Right ventricle myocardium inferior (tissue), 1 donor: ENCODE measurements at regions not wholly inside any gene's neighbourhood (a gene's known extent, or its start where the extent isn't known, plus 50 kb on each side); places are given as distances from the start of the nearest gene placed in this dataset.
"Not testable (repeated sequence)": the region's sequence is repeated elsewhere in the genome, so short reads cannot be mapped to it uniquely, and the experiment has no call there.

Source experiments
- ATAC-seq: fragments of 200-7000 bp; cut with Tn5 transposase; one replicate; pipeline ENCODE4 v1.9.1; 2020; ENCODE audit warnings: mild to moderate bottlenecking, moderate library complexity
- DNase-seq: peaks from one replicate; pipeline ENCODE4 v3.0.0; 2021; ENCODE audit errors: missing footprints
- intact Hi-C: fragments of 100-400 bp; cut with DNase I; formaldehyde crosslinking; loops from one replicate; pipeline ENCODE4 v1.11.0; 2022
- donor health status: DM: no; HTN: yes; CAD: no; lungs with severe emphysema.

DNA sequence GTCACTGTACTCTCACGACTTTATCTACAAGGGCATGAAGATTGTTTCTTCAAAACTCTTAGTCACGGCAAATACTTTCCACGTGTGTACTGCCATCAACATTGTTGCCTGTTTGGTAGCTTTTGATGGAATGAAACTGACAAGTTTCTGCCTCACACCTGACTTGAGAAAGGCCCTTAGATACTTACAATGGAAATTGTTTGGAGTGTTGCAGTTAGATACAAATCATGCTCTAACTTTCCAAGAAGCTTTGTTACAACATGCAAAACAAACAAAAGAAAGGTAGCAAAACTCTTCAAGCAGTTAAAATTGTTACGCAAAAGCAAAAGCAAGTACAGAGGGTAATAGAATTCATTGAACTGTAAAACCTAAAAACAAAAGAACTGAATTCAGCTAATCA, 91.1 kb upstream of the TLE4 start:
- ATAC-seq, result no peak
- no peak for DNase-seq
- intact Hi-C loops, result no loop called here

DNA sequence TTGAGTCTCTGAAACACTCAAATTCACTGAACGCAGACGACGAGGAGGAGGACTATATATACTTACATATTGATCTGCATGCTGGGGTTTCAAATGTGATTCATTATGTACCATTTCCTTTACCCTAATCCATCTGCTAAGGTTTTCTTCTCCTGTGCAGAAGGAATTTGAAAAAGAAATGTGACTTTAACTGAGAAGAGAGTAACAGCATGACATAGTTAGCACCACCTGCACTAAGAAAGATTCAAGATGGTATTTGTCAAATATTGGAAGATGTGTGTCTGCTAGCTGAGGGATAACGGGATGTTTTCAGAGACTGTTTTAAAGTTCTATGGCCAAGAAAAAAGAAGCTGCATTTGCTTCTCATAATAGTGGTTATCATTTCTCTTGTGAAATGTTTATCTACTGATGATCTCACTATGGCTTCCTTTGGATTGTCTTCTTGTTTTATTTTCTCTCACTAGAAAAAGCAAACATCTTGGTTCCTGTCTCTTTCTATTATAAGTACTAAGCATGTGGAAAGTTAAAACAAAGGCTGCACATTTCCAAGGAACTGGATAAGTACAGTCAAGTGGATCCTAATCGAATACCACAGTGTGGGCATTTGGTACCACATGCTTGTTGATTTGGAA, 89.8 kb upstream of the TLE4 start:
- DNase-seq (no peak), ATAC-seq (no peak)
- intact Hi-C loops, result no loop called here

GRCh38 chr9:79485258-79485657, 86.5 kb upstream of the TLE4 start:
- intact Hi-C loops, result no loop called here
- no peak for ATAC-seq
- DNase-seq, result no peak

DNA sequence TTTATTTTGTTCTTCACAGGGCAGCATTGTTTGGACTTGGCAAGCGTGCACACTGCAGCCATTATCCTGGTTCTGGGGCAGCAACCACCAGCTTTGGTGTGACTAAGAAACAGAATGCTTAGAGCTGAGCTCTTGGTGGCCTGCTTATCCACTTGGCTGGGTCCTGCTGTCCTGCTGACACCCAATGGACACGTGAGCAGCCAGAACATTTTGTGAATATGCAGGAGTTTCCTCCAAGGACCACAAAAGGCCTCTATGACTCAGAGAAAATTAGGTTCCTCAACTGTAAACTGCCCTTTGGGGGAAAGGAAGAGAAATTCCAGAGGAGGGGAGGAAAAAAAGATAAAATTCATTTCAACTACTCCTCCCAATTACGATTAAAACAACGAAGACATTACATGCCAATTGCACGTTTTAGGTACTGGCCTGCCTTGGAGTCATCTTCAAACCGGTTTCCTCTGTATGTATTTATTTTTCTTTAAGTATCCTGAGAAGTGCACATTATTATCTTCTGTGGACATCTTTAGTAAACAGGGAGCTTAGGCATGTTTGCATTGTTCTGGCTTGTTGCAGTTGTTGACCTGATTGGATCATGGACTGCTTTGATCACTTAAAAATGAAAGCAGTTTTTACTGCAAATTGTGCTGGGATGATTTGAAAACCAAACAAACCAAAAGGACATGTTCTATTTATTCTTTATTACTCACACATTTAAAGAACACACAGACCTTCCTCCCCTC, 82.3 kb upstream of the TLE4 start:
- intact Hi-C loops, result no loop called here
- ATAC-seq (peak; percentile 72), DNase-seq (no peak)

- DNase-seq (no peak), ATAC-seq (no peak)
- intact Hi-C loops, result no loop called here
These were observed 81.0 kb upstream of the TLE4 start for GRCh38 chr9:79490657-79491248.

GRCh38 chr9:79492092-79493009, 79.4 kb upstream of the TLE4 start:
- intact Hi-C loops, result no loop called here
- ATAC-seq (no peak), DNase-seq (no peak)

DNA sequence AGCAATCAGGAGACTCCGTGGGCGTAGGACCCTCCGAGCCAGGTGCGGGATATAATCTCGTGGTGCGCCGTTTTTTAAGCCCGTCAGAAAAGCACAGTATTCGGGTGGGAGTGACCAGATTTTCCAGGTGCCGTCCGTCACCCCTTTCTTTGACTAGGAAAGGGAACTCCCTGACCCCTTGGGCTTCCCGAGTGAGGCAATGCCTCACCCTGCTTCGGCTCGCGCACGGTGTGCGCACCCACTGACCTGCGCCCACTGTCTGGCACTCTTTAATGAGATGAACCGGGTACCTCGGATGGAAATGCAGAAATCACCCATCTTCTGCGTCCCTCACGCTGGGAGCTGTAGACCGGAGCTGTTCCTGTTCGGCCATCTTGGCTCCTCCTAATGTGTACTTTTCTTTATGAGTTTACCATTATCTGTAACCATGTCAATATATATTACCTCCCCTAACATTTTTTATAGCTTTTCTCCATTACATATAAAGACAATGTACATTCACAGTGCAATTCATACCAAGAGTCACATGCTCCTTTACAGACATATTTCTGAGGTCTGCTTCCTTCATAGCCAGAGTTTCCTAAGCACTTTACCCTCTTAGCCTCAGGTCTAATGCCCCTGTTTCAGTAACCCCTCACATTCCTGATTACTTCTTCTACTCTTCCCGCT, 71.4 kb upstream of the TLE4 start:
- intact Hi-C loops, ATAC-seq, DNase-seq: not testable (repeated sequence)

GRCh38 chr9:79501546-79501945, 70.2 kb upstream of the TLE4 start:
- DNase-seq, result no peak
- intact Hi-C loops, result no loop called here
- ATAC-seq, result no peak

DNA sequence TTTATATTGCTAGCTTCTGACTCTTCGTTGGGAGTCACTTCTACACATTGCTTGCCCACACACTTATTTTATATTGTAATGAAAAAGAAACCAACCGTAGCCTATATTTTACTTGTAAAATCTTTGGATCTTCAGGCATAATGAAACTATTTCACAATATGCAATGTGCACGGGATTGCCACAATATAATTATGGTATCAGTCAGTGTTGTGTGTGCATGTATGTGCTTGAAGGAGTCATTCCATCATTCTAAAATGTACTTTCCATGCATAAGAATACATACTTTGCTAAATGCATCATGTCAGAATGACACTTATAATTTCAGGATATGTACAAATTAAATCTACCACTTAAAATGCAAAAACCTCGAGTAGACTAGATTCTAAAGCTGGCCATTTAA, 64.0 kb upstream of the TLE4 start:
- no peak for DNase-seq
- no peak for ATAC-seq
- intact Hi-C loops, result no loop called here

DNA sequence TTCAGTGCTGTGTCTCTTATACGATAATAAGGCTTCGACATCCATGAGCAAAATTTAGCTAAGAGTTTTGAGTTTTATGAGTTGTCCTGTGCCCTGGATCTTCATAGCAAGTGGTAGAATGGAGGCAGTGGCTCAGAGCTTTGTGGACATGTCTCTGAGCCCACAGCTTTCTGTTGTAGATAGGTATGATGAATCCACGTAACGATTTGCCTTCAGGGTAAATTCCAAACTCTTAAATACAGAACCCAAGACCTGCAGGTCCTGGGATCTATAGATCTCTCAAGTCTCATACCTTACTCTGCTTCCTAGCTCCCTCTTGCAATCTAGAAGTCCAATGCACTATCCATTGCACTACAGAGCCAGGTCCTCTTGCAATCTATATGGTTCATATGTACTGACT, 59.5 kb upstream of the TLE4 start:
- DNase-seq (no peak), ATAC-seq (no peak)
- intact Hi-C loops, result no loop called here
